ENCODE measurements at regions not wholly inside any gene's neighbourhood (a gene's known extent, or its start where the extent isn't known, plus 50 kb on each side); places are given as distances from the start of the nearest gene placed in this dataset.

DNA sequence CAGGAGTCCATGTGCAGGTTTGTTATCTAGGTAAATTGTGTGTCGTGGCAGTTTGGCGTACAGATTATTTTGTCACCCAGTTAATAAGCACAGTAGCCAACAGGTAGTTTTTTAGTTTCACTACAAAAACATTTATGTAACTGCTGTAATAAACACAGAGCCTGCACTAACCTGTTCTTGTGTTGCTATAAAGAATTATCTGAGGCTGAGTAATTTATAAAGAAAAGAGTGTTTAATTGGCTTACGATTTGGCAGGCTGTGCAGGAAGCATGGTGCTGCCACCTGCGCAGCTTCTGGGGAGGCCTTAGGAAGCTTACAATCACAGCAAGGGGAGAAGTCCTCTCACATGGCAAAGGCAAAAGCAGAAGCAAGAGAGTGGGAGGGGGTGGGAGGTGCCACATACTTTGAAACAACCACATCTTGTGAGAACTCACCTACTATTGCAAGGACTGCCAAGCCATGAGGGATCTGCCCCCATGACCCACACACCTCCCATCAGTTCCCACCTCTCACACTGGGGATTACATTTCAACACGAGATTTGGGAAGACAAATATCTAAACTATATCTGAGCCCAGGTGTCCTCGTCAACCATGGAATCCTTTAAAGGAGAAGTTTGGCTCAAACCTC, 266.4 kb upstream of the GRIP1 start:
- no peak overlapping the region for H3K4me3 ChIP-seq (replicated peaks; ENCODE audit: low read depth, low read length)
- TF ChIP-seq, protein P1, sequence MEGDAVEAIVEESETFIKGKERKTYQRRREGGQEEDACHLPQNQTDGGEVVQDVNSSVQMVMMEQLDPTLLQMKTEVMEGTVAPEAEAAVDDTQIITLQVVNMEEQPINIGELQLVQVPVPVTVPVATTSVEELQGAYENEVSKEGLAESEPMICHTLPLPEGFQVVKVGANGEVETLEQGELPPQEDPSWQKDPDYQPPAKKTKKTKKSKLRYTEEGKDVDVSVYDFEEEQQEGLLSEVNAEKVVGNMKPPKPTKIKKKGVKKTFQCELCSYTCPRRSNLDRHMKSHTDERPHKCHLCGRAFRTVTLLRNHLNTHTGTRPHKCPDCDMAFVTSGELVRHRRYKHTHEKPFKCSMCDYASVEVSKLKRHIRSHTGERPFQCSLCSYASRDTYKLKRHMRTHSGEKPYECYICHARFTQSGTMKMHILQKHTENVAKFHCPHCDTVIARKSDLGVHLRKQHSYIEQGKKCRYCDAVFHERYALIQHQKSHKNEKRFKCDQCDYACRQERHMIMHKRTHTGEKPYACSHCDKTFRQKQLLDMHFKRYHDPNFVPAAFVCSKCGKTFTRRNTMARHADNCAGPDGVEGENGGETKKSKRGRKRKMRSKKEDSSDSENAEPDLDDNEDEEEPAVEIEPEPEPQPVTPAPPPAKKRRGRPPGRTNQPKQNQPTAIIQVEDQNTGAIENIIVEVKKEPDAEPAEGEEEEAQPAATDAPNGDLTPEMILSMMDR (IDR thresholded peaks at IDR 0.05; ENCODE audit: insufficient read depth, low read length, poor library complexity, severe bottlenecking), result no peak
- H3K36me3 ChIP-seq (ENCODE audit: control insufficient read depth, insufficient read depth, low read length), result no peaks in the 10 kb centered on the region
- DNase-seq (ENCODE audit: extremely low read depth, insufficient read length), result no peak
- no peaks in the 10 kb centered on the region for H3K27me3 ChIP-seq (replicated peaks; ENCODE audit: control insufficient read depth, insufficient read depth, low read length)

DNA sequence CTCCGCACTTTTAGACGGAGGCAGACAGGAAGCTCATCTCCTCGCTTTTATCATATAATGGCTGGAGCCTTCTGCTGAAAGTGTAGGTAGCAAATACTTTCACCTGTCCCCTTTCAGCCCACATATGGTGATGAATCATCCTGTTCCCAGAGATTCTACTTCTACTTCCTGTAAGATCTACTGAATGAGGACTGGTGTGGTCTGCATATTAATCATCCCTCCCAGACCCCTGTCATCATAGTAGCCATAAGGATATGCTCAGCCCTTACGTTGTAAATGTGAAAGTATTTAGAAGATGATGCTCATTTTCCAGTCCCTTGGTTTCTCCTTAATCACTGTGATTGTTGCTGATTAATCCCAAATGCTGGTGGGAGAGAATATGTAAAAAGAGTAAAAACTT, 268.2 kb upstream of the GRIP1 start:
- no peaks in the 10 kb centered on the region for H3K36me3 ChIP-seq (ENCODE audit: control insufficient read depth, insufficient read depth, low read length)
- DNase-seq (ENCODE audit: extremely low read depth, insufficient read length), result no peak
- no peak overlapping the region for H3K4me3 ChIP-seq (replicated peaks; ENCODE audit: low read depth, low read length)
- no peaks in the 10 kb centered on the region for H3K27me3 ChIP-seq (replicated peaks; ENCODE audit: control insufficient read depth, insufficient read depth, low read length)
- TF ChIP-seq, protein P1 (IDR thresholded peaks at IDR 0.05; ENCODE audit: insufficient read depth, low read length, poor library complexity, severe bottlenecking), result no peak

DNA sequence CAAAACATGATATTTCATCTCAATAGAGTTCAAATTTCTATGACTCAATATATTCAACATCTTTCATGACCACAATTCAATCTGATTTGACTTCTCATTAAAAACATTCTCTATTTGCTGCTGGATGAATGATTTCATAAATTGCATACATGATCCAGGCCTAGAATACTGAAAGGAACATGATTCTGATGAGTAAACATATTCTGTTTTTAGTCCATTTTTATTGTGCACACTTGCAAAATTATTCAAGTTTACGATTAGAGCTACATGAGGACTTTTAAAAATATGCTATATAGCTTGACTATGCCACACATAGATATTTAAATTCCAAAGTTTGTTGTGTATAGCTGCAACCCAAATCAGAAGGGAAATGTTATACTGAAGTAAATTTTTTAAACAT, 273.8 kb upstream of the GRIP1 start:
- Histone ChIP-seq H3K27me3 (replicated peaks; ENCODE audit: control insufficient read depth, insufficient read depth, low read length) (no peaks in the 10 kb centered on the region), H3K36me3 (ENCODE audit: control insufficient read depth, insufficient read depth, low read length) (no peaks in the 10 kb centered on the region), H3K4me3 (replicated peaks; ENCODE audit: low read depth, low read length) (no peak overlapping the region)
- no peak for DNase-seq (ENCODE audit: extremely low read depth, insufficient read length)
- TF ChIP-seq, protein P1 (IDR thresholded peaks at IDR 0.05; ENCODE audit: insufficient read depth, low read length, poor library complexity, severe bottlenecking), result no peak

DNA sequence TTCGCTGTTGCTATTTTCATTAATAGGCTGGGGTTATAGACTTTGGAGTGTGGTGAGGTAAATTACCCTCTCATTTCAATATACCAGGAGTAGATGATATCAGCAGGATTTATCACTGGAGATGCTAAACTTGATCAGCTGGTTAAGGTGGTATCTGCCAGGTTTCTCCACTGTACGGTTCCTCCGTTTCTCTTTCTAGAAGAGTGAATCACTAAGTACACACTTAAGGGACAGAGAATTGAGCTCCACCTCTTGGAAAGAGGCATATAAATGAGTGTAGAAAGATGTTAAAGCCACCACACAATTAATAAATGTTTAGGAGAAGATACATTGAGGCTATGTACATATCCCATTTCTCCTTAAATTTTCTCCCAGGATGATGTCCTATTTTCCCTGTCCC, 277.4 kb upstream of the GRIP1 start:
- H3K27me3 ChIP-seq (replicated peaks; ENCODE audit: control insufficient read depth, insufficient read depth, low read length), result no peaks in the 10 kb centered on the region
- H3K4me3 ChIP-seq (replicated peaks; ENCODE audit: low read depth, low read length), result no peak overlapping the region
- no peaks in the 10 kb centered on the region for H3K36me3 ChIP-seq (ENCODE audit: control insufficient read depth, insufficient read depth, low read length)
- DNase-seq (ENCODE audit: extremely low read depth, insufficient read length), result no peak
- TF ChIP-seq, protein P1 (IDR thresholded peaks at IDR 0.05; ENCODE audit: insufficient read depth, low read length, poor library complexity, severe bottlenecking), result no peak

DNA sequence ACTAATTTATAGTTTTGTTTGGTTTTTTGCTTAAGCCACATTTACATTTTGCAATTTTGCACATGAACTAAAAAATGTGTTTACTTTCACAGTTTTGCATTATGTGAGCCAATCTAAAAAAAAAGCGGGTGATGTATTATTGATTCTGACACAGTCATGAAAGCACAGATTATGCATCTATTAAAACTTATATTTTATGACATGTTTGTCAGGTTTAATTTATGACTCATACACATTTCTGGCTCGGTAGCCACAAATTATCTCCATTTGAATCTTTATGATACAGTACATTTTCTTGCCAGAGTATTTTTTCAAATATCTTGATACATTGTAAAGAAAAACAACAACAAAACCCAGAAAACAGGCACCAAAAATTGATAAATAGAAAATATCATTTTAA, 280.4 kb upstream of the GRIP1 start:
- Histone ChIP-seq H3K27me3 (replicated peaks; ENCODE audit: control insufficient read depth, insufficient read depth, low read length) (no peaks in the 10 kb centered on the region), H3K36me3 (ENCODE audit: control insufficient read depth, insufficient read depth, low read length) (no peaks in the 10 kb centered on the region), H3K4me3 (replicated peaks; ENCODE audit: low read depth, low read length) (no peak overlapping the region)
- TF ChIP-seq, protein P1 (IDR thresholded peaks at IDR 0.05; ENCODE audit: insufficient read depth, low read length, poor library complexity, severe bottlenecking), result no peak
- no peak for DNase-seq (ENCODE audit: extremely low read depth, insufficient read length)

DNA sequence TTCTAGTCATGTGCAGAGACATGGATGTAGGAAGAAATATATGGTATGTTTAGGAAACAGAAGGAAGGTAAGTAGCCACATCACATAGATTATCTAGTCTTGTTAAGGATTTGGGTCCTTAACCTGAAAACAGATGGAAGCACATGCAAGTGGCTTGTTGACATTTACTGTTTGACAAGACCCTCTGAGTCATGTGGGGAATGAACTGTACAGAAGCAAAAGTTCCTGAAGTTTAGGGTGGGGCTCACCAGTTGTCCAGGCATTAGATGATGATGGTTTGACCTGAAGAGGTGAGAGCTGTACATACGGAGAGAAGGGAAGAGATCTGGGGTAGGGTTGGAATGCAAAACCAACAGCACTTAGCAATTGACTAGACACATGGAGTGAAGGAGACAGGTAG, 281.1 kb upstream of the GRIP1 start:
- no peaks in the 10 kb centered on the region for H3K36me3 ChIP-seq (ENCODE audit: control insufficient read depth, insufficient read depth, low read length)
- H3K27me3 ChIP-seq (replicated peaks; ENCODE audit: control insufficient read depth, insufficient read depth, low read length), result no peaks in the 10 kb centered on the region
- no peak overlapping the region for H3K4me3 ChIP-seq (replicated peaks; ENCODE audit: low read depth, low read length)
- no peak for DNase-seq (ENCODE audit: extremely low read depth, insufficient read length)
- TF ChIP-seq, protein P1 (IDR thresholded peaks at IDR 0.05; ENCODE audit: insufficient read depth, low read length, poor library complexity, severe bottlenecking), result no peak
